GM23248 (cell line): ENCODE measurements at regions not wholly inside any gene's neighbourhood (a gene's known extent, or its start where the extent isn't known, plus 50 kb on each side); places are given as distances from the start of the nearest gene placed in this dataset.

Source experiments
- EZH2 ChIP-seq: fragments of 200-600 bp; sonication (generic); IDR thresholded peaks from 2 replicates; pipeline ENCODE4 v1.6.1; 2018; ENCODE audit warnings: antibody characterized with exemption, mild to moderate bottlenecking; ENCODE audit not compliant: insufficient read depth, poor library complexity, severe bottlenecking
- EZH2phosphoT487 ChIP-seq: fragments of 200-600 bp; sonication (generic); IDR thresholded peaks from 2 replicates; pipeline ENCODE4 v1.6.1; 2018; ENCODE audit warnings: antibody characterized with exemption, moderate library complexity, mild to moderate bottlenecking, low read depth; ENCODE audit not compliant: insufficient read depth

DNA sequence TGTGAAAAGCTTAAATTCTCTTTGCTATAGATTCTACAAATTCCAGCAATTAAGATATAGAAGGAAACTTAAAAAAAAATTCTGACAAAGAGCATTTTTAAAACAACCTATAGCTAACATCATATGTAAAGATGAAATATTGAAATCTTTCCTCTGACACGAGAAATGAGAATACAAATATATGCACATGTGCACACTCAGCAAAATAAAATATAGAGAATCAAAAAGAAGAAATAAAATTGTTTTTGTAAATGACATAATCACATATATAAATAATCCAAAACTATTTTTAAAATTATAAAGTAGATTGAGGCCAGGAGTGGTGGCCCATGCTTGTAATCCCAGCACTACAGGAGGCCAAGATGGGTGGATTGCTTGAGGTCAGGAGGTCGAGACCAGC, 265.1 kb downstream of the IRX2 start:
- TF ChIP-seq EZH2 (no peak), EZH2phosphoT487 (no peak)
